PFSK-1 (cell line): ENCODE measurements at regions not wholly inside any gene's neighbourhood (a gene's known extent, or its start where the extent isn't known, plus 50 kb on each side); places are given as distances from the start of the nearest gene placed in this dataset.

ENCODE experiments used
- POLR2AphosphoS5 ChIP-seq: IDR thresholded peaks from 2 replicates; pipeline ENCODE4 v1.6.1; 2012; ENCODE audit warnings: low read depth, mild to moderate bottlenecking, control low read depth, low read length, moderate library complexity
- SIN3A ChIP-seq: IDR thresholded peaks from 2 replicates; pipeline ENCODE4 v1.6.1; 2012; ENCODE audit warnings: mild to moderate bottlenecking, low read length, moderate library complexity, borderline replicate concordance; ENCODE audit not compliant: insufficient read depth
- TAF1 ChIP-seq: IDR thresholded peaks from 2 replicates; pipeline ENCODE4 v1.6.1; 2012; ENCODE audit warnings: low read length, control low read depth, borderline replicate concordance; ENCODE audit not compliant: insufficient read depth
- TF ChIP-seq, protein P1 (sequence below), 2 experiments: IDR thresholded peaks; 2 replicates each; pipeline versions ENCODE4 v1.6.1 to v1.8.0; 2011 to 2012; ENCODE audit warnings: low read depth in 2 of 2, low read length in 2 of 2, control low read depth in 1 of 2, inconsistent platforms in 1 of 2, mild to moderate bottlenecking in 1 of 2, moderate library complexity in 1 of 2; ENCODE audit not compliant: insufficient read depth in 1 of 2

DNA sequence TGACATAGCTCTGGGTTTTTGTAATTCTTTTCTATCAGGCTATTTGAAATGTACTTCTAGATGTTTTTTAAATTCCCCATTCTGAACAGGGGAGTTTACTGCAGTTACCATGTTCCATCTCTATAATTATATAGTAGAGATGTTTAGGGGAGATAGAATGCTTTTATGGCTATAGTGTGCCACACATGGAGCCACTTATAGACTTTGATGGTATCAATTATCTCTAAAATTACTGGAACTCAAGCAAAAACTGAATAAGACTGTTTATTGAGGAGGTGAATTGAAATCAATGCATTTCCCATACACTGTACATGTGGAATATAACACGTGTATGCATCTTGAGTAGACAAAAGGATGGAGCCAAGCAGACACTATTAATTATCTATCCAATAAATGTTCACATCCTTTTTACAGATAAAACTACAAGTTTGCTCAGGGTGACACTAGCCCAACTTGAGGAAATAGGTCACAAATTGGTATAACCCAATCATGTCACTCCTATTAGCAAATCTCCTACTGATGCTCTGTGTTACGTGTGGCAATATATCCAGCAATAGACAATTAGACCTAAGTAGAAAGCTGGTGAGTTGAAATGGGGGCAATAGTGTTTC is 1882.6 kb downstream of the PCDH9 start:
- TF ChIP-seq, protein P1, sequence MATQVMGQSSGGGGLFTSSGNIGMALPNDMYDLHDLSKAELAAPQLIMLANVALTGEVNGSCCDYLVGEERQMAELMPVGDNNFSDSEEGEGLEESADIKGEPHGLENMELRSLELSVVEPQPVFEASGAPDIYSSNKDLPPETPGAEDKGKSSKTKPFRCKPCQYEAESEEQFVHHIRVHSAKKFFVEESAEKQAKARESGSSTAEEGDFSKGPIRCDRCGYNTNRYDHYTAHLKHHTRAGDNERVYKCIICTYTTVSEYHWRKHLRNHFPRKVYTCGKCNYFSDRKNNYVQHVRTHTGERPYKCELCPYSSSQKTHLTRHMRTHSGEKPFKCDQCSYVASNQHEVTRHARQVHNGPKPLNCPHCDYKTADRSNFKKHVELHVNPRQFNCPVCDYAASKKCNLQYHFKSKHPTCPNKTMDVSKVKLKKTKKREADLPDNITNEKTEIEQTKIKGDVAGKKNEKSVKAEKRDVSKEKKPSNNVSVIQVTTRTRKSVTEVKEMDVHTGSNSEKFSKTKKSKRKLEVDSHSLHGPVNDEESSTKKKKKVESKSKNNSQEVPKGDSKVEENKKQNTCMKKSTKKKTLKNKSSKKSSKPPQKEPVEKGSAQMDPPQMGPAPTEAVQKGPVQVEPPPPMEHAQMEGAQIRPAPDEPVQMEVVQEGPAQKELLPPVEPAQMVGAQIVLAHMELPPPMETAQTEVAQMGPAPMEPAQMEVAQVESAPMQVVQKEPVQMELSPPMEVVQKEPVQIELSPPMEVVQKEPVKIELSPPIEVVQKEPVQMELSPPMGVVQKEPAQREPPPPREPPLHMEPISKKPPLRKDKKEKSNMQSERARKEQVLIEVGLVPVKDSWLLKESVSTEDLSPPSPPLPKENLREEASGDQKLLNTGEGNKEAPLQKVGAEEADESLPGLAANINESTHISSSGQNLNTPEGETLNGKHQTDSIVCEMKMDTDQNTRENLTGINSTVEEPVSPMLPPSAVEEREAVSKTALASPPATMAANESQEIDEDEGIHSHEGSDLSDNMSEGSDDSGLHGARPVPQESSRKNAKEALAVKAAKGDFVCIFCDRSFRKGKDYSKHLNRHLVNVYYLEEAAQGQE (IDR thresholded peaks at IDR 0.05; ENCODE audit: insufficient read depth in 1 of 2, low read depth in 2 of 2, low read length in 2 of 2) = no peak
- TF ChIP-seq TAF1 (no peak), POLR2AphosphoS5 (no peak), SIN3A (no peak)
